SW 1271 (cell line): ENCODE measurements at regions not wholly inside any gene's neighbourhood (a gene's known extent, or its start where the extent isn't known, plus 50 kb on each side); places are given as distances from the start of the nearest gene placed in this dataset.

ENCODE experiments used
- DNase-seq, 2 experiments: peaks; one replicate each; lab custom pipeline; 2025; lab: John Stamatoyannopoulos, UW

DNA sequence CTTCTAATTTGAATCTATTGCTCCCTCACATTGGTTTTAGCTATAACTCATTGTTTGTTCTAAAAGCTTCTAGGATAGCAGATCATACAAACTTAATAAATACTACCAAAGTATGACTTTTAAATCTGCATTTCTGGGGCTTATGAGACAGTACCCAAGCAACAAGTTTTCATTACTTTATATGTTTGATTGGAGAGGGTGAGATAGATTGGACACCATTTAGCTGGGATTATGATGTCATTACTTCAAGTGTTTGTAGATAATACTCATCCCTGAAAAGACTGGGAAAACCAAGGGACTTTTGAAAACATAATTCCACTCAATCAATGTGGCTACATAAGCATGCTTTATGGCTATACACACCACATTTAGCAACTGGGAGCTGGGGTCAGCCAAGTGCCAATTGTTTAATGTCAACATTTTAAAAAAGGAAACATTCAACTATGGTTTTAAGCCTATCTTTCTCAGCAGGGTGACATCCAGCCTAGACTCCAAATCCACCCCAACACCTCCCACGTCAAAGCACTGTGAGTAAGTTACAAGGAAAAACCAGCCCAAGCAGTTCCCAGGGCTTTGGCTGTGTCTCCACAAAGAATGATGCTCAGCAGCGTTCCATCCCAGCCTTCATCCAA lies 119.9 kb downstream of the ETAA1 start:
- no peak for DNase-seq

DNA sequence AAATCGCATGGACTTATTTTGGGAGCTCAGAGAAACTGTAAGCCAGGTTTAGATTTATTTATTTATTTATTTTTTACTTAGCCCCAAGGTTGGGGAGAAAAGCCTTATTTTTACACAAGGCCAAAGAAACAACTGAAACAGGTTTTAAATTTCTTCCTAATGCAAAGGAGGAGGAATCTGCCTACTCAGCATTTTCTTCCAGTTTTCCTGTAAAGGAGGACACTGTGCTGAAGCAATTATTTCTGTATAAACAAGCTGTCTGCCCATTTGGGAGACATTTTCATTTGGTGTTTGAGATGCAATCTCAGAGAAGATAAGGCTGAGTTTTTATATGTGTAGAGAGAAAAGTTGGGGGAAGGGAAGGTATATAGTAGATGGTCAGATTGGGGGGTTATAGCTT lies 125.0 kb downstream of the ETAA1 start:
- no peak for DNase-seq

DNA sequence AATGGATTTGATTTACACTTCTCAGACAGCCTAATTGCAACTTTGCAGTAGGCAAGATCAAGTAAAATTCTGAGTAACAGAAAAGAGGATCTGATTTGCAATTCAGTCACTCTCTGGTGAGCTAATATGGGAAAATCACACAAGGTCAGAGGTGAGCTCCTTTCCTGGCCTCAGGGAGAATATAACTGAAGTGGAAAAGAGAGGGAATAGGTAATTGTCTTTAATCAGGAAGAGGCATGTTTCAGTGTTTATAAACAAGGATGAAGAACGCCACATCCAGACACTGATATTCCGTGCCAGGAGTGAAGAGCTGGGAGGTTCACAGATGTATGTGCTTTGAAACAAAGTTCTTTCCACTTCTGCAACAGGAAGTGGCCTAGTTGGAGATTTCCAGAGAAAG lies 127.1 kb downstream of the ETAA1 start:
- no peak for DNase-seq

DNA sequence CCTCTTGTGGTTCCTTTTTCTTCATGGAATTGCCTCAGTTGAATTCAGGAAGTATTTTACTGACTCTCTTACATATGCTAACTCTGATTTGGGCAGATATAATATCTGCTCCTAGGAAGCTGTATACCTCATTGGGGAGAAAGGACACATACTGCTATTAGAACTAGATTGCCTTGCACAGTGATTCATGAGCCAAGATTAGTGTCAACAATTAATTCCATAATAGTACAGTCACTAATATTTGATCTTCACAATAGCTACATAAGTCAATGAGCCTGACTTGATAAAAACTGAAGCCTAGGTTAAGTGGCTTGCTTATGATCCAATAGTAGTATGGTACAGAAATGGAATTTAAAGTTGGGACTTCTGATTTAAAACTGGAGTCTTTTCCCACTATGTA lies 127.6 kb downstream of the ETAA1 start:
- no peak for DNase-seq

DNA sequence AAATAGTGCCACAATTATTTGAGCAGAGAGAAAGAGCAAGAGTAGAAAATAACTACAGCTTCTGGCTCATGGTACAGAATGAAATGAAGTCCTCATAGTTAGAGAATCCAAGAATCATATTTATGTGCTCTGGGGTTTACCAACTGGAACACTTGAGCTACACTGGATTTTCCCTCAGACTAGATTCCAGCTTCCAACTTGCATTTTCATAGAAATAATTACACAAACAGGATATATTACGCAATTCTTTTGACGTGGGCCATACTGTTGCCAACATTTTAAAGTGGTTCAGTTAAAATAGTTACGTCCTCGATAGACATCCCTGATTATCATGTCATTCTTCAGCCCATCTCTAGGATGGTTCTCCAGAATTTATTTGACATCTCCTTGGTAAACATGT lies 129.2 kb downstream of the ETAA1 start:
- DNase-seq, result no peak

DNA sequence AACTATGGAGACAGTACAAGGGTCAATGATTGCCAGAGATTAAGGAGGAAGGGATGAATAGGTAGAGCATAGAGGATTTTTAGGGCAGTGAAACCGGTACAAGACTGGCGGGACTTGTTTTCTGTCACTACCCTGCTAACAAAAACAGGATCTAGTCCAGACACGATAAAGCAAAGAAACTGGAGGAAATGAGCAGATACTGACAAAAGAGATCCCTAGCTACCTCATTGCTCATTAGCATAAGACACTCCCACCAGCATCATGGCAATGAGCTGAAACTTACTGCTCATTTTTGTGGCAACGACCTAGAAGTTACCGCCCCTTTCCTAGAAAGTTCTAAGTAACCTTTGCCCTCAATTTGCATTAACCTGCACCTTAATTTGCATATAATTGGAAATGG lies 131.2 kb downstream of the ETAA1 start:
- DNase-seq, result no peak

DNA sequence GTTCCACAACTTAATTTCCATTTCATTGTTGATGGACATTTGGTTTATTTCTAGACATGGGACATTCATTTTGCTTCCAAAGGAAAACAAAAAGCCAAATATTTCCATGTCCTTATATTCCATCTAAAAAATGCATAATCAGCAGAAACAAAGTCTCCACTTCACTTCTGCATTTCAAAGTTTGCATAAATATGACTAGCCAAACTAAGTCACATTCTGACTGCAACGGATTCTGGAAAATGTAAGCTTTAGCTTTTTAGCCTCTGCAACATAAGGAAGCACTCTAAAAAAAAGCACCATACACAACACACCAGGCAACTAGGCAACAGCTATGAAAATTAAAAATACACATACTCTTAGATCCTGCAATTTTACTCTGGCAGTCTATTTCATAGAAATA lies 135.3 kb downstream of the ETAA1 start:
- DNase-seq, result no peak

DNA sequence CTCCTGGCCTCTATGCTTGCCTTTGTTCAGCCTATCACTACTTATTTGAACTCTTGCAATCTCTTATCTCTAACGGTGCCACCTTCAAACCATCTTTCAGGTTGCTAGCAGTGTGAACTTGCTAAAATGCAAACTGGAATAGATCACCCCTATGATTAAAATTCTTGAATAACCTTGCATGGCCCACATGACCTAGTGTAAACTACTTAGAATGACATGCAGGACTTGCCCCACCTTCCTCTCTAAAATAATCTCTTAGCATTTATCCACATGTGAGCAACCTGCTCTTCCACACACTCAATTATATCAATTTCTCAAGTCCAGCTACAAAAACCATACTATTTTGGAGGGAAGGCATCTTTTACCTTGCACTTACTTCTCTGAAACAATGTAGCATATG lies 137.6 kb downstream of the ETAA1 start:
- no peak for DNase-seq

DNA sequence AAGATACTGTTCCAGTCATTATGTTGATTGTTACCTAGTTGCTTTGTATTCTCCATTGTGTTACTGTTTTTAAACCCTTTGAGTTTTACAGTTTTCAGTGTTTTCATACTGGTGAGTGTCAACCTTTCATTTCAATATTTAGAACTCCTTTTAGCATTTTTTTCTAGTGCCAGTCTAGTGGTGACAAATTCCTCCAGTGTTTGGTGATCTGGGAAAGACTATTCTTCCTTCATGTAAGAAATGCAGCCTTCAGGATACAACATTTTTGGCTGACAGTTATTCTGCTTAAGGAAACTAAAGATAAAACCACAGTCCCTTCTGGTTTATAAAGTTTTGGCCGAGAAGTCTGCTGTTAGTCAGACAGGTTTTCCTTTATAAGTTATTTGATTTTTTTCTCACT lies 143.8 kb downstream of the ETAA1 start:
- DNase-seq, result no peak

DNA sequence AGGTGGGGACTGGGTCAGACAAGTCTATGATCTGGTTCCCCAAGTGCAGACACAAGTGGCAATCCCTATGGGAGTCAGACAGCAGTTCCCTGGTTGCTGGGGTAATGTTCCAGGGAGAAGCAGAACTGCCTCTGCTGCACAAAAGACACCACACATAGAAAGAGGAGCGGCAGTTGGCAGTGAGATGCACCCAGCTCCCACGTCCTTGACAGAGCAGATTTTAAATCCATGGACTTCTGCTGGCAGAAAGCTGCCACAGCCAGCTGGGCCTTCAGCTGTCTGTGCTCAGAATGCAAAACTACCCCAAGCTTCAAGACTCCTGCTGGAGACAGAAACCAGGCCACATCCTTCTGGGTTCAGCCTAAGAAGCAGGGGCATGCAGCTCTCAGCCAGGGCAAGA lies 147.2 kb downstream of the ETAA1 start:
- no peak for DNase-seq

DNA sequence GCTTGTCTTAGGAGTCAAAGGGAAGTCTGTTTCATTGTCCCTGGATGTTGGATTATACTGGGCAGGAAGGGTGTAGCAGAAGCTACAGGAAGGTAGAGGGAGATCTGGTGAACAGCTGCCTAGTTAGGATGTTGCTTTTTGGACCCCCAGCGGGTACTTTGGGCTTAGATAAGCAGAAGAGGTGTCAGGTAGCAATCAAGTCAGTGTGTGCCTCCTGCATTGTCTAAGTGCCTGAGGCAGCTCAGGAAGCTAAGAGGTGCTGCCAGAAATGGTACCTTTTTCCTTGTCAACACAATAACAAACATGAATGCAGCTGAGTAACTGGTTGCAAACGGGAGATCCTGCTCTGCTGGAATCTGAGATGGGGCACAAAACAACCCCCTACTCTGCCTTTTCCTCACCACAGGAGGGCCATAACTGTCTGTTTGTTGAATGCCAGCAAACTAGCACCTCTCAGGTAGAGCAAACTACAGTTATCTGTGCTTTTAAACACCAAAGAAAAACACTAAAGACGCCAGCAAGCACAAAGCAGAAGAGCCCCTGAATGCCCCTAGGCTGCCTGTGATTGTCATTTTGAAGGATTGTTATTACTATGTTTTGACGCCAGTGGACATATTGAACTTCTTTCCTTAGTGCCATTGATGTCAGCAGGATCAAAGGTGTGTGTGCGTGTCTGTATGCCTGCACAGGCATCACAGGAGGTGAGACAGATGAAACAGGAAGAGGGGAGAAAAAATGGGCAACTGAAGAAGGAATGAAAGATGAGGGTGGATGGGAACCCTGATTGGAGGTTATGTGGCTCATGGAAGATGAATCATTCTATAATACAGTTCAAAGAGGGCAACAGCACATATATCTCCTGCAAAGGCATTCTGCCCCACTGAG lies 151.4 kb downstream of the ETAA1 start:
- no peak for DNase-seq

DNA sequence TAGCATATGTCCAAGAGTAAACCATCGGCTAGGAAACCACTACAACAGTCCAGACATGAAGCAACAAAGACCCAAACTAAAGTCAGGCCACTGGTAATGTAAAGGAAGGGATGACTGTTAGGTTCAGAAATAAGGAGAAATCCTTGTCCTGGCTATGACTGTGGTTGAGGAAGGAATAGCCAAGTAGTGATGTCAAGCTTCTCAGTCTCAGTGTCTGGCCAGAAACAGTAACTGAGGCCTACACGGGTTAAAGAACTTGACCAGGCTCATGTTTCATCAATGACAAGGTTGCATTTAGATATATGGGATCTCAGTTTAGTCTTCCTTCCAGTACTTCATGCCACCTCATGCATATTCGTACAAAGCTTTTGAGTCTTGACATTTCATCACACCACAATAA lies 162.0 kb downstream of the ETAA1 start:
- no peak for DNase-seq

DNA sequence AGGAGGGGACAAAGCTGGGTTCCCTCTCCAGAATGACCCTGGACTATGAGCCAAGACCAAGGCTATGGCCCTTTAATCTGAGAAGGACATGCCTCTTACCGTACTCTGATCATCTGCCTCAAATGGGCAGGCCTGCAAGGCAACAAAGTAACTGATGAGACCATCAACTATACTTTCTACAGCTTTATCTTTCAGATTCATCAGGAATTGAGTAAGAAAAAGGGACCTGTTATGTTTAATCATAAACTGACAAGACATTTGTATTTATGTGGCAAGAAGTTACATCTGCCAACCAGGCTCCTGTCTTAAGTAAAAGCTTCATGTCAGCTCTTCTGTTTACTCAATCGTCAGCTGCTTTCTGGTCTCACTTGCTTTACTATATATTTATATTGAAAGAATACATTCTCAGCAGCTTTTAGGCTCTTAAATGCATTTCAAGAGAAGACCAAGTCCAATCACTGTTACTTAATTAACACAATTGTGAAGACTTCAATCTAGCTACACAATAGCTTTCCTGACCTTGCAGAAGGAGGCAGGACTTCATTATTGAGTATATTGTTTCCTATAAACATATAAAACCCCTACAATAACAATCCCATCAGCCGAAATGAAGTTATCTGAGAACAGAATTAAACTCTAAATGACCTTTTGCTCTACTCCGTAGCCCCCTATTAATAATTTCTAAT lies 163.8 kb downstream of the ETAA1 start:
- DNase-seq, result no peak

DNA sequence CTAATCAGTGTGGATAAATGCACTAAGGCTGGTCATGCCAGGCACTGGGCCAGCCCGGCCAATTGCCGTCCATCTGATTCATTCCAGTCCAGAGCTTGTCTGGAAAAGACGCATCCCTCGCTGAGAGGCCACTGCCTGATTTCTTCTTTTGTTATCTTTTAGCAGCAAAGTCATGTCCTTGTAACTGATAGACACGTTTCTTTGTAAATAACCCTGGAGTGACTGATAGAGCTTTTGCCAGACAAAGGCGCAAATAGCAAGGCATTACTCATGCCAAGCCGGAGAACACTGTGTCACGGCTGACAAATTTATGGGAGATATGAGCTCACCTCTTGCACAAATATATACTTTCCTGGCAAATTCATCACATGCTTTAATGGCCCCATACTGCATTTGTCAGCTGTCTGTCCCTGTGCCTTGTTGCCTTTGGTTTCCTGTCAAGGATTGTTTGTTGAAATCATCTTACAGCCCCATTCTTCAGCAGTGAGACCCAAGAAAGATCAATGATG lies 164.4 kb downstream of the ETAA1 start:
- no peak for DNase-seq

DNA sequence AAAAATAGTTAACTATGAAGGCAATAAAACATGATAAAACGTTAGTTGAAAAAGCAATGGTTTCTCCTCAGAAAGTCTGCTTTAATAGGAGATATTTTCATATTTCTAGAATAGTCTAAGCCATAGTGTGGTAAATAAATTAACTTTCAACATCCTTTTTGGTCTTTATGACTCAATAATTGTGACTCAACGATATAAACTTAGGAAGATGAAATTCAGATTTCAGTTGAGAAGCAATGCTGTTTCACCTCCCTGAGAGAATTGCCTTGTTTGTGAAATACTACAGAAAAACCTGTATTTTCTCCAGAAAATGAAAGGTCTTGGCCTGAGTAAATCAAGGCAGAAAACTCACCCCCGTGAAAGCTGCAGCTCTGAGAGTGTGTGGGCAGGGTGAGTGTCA lies 166.9 kb downstream of the ETAA1 start:
- DNase-seq, result no peak

DNA sequence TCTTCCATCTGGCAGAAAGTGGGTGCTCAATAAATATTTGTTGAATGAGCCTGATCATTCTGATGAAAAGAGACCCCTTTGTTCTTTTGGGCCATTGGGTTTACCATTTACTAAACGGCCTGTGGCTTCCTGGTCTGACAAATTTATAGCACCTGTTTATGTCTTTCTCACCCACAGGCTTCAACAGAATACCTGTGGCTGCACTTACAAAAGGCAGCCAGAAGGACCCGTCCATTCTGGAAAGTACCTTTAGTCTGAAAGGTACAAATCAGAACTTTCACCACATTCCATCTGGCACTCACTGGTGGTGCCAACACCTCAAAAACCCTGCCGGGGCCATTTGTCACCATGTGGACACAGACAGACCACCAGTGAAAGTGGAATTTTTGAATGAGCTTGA lies 167.5 kb downstream of the ETAA1 start:
- no peak for DNase-seq

DNA sequence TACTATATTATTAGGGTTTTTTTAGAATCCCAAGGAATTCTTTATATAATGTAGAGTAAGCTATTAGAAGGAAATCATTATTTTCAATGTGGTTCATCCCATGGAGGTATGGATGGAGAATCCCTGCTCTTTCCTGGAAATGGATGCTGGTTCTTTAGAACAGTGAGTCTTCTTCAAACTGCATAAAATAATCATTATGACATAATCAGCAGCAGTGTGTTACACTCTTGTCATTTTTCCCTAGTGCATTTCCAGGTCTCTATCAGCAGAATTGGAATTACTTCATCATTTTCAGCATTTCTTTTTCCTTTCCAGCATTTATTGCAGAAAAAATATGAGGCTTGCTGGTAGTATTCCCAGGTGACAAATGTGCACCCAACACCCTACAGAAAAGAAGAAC lies 168.1 kb downstream of the ETAA1 start:
- DNase-seq, result no peak

DNA sequence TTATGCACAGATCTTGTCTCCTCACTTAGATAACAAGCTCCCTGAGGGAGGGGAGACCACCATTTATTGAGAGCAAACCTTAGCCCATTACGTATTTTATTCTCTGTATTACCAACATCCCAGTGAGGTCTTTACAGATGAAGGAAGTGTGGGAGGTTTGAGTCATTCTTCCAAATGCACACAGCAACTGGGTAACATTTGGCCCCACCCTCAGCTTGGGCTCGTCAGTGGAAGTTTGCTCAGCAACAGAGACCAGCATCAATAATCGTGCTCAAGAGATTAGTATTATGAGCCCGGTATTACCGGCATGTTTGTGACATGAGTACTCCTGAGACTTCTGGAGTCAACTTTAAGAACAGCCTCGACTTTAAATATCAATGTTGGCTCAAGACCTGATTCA lies 168.6 kb downstream of the ETAA1 start:
- no peak for DNase-seq

DNA sequence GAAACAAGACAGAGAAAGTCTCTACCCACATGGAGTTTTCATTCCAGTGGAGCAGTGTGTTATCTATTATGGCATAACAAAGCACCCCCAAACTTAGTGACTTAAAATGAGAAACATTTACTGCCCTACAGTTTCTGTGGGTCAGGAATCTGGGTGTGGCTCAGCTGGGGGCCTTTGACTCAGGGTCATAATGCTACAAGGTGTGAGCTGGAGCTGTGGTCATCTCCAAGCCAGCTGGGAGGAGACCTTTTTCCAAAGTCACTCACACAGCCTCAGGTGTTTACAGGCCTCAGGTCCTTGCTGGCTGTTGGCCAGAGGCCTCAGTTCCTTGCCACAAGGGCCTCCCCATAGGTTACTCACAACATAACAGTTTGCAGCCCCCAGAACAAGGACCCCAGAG lies 169.2 kb downstream of the ETAA1 start:
- DNase-seq, result no peak

DNA sequence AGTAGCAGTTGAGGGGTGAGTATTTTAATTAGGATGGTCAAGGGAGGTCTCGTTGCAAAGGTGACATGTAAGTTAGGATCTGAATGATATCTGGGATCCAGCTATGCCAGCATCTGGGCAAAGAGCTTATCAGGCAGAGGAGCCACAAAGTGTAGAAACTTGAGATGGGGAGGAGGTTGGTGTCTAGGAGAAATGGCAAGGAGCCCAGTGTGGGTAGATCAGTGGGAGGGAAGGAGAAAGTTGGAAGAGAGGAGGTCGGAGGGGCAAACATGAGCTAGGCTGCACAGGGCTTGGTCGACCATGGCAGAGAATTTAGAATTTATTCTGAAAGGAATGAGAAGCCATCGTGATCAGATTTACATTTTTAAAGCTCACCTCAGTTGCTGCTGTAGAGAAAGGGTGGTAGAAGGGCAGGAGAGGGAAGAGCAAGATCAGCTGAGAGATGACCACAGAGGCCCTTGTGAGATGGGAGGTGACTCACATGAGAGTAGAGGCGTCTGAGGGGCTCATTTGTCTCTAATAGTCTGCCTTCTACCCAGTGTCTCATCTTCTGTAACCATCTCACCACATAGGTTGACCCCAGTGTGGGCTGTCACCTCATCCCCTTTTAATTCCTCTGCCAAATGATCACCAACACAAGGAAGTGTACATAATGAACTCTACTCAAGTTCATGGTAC lies 170.0 kb downstream of the ETAA1 start:
- DNase-seq, result no peak

DNA sequence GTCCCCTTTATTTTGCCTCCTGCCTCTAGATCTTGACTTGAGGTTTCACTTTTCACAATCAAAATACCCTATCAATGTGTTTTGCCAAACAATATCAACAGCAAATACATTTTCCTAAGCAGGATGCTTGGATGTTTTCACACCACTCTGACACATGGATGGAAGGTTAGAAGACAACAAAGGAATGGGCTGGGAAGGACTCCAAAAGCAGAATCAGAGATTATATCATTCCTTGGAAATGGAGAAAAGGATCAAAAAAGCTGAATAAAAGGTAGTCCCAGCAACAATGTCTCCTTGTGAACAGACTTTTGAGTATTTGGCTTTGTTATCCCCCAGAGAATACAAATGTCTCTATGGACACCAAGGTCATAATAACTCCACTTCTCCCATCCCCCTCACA lies 170.8 kb downstream of the ETAA1 start:
- DNase-seq, result no peak

DNA sequence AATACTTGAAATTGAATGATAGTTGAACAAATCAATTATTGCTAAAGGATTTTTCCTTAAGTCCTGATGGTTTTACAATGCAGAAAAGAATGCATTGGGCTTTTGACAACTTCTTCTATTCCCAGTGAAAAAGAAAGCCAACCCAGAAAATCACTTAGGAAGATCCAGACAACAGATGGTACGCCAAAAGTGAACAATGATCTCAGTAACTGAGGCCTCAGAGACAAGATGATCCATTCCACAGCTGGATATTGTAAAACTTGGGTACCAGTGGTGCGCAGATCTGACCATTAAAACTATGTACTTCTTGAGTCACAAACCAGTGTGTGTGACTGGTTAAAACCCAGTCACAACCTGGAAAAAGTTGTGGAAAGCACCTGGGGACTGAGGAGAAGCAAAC lies 173.5 kb downstream of the ETAA1 start:
- no peak for DNase-seq
